WERI-Rb-1 (cell line): ENCODE measurements at regions not wholly inside any gene's neighbourhood (a gene's known extent, or its start where the extent isn't known, plus 50 kb on each side); places are given as distances from the start of the nearest gene placed in this dataset.

ENCODE experiments used
- DNase-seq: peaks from one replicate; pipeline ENCODE4 v3.0.0-alpha.2; 2020
- H3K27ac ChIP-seq: fragments of 250-450 bp; sonication (Bioruptor Pico); 2 replicates; pipeline ENCODE4 v1.5.1; 2020; ENCODE audit warnings: mild to moderate bottlenecking, moderate library complexity
- H3K27me3 ChIP-seq: fragments of 250-450 bp; sonication (Bioruptor Pico); 2 replicates; pipeline ENCODE4 v1.5.1; 2021; ENCODE audit warnings: mild to moderate bottlenecking, low read depth, moderate library complexity; ENCODE audit not compliant: insufficient read depth, severe bottlenecking
- H3K36me3 ChIP-seq: fragments of 250-450 bp; sonication (Bioruptor Pico); 2 replicates; pipeline ENCODE4 v1.5.1; 2020; ENCODE audit warnings: mild to moderate bottlenecking, moderate library complexity
- H3K4me3 ChIP-seq: 2 replicates; pipeline ENCODE4 v1.5.1; 2011; ENCODE audit warnings: low read depth, mild to moderate bottlenecking, control low read depth, low read length
- H3K9me3 ChIP-seq: fragments of 250-450 bp; sonication (Bioruptor Pico); 2 replicates; pipeline ENCODE4 v1.5.1; 2021; ENCODE audit warnings: mild to moderate bottlenecking, moderate library complexity; ENCODE audit not compliant: severe bottlenecking
- TF ChIP-seq, protein P1 (sequence below): IDR thresholded peaks from 2 replicates; pipeline ENCODE4 v1.5.1; 2011; ENCODE audit warnings: low read depth, mild to moderate bottlenecking, control low read depth, inconsistent platforms, low read length

DNA sequence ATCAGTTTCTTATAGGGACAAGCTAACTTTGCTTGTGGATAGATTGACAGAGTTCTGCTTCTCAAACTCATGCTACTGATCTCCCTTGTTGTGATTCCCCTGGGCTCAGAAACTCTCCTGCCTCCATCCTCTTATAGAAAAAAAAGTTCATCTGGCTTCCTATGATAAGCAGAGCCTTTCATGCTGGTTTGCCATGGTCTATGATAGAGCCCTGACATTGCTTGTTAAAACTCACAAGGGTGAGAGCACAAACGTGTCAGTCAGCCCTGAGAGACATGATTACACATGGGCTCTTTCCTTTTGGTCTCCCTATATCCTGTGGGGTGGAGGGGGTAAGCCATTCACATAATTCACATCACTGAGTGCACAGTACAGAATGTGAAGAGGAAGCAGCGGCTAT lies 121.8 kb downstream of the TDRD15 start:
- TF ChIP-seq, protein P1, sequence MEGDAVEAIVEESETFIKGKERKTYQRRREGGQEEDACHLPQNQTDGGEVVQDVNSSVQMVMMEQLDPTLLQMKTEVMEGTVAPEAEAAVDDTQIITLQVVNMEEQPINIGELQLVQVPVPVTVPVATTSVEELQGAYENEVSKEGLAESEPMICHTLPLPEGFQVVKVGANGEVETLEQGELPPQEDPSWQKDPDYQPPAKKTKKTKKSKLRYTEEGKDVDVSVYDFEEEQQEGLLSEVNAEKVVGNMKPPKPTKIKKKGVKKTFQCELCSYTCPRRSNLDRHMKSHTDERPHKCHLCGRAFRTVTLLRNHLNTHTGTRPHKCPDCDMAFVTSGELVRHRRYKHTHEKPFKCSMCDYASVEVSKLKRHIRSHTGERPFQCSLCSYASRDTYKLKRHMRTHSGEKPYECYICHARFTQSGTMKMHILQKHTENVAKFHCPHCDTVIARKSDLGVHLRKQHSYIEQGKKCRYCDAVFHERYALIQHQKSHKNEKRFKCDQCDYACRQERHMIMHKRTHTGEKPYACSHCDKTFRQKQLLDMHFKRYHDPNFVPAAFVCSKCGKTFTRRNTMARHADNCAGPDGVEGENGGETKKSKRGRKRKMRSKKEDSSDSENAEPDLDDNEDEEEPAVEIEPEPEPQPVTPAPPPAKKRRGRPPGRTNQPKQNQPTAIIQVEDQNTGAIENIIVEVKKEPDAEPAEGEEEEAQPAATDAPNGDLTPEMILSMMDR = no peak
- DNase-seq = no peak
- Histone ChIP-seq H3K4me3 (no peak overlapping the region), H3K9me3 (peaks cover 5% of the 10 kb centered on the region), H3K27me3 (peaks cover 24% of the 10 kb centered on the region), H3K27ac (no peak overlapping the region), H3K36me3 (no peaks in the 10 kb centered on the region)

GRCh38 chr2:21249367-21249766 lies 125.6 kb downstream of the TDRD15 start:
- Histone ChIP-seq H3K36me3 (no peaks in the 10 kb centered on the region), H3K9me3 (no peaks in the 10 kb centered on the region), H3K27ac (no peak overlapping the region), H3K27me3 (peaks cover 49% of the 10 kb centered on the region), H3K4me3 (no peak overlapping the region)
- DNase-seq = no peak
- TF ChIP-seq, protein P1 = no peak

- TF ChIP-seq, protein P1 = no peak
- H3K27ac ChIP-seq = no peak overlapping the region
- H3K36me3 ChIP-seq = no peaks in the 10 kb centered on the region
- no peak overlapping the region for H3K4me3 ChIP-seq
- H3K27me3 ChIP-seq = peaks cover 51% of the 10 kb centered on the region
- no peak for DNase-seq
- H3K9me3 ChIP-seq = no peaks in the 10 kb centered on the region
Observed at GRCh38 chr2:21250673-21251072, 126.9 kb downstream of the TDRD15 start.

DNA sequence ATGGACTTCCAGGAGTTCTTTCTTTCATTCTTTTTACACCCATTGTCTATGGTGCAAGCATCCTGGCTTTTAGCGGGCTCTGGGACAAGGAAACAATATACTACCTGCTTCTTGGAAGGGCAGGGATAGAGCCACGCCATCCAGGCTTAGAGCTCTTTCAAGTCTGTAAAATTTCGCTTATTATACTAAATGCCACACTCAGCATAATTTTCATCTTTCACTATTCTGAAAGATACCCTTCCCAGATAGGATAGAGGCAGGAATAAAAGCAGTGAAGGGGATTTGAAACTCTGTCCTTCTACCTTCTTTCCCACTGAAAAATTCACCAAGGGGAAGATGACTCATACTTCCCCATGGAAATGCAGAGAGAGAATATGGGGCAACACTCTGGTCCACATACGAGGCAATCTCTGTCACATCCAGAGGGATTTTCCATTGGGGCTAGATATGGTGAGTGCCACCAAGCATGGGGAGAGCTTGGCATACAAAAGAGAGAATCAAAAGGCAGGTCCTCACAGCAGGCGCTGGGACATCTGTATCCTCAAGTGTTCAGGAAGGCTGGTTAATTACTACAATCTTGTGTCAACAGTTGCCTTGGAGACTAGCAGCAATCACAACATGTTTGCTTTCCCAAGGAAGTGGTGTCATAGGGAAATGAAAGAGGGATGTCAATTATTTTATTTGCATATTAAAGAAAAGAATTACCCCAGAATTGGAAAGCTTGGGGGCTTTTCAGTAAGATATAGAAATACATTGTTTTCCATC lies 127.6 kb downstream of the TDRD15 start:
- H3K27me3 ChIP-seq = peaks cover 54% of the 10 kb centered on the region
- no peak overlapping the region for H3K27ac ChIP-seq
- DNase-seq = no peak
- no peaks in the 10 kb centered on the region for H3K36me3 ChIP-seq
- TF ChIP-seq, protein P1 = no peak
- no peaks in the 10 kb centered on the region for H3K9me3 ChIP-seq
- H3K4me3 ChIP-seq = no peak overlapping the region

GRCh38 chr2:21253311-21254027 lies 129.7 kb downstream of the TDRD15 start:
- TF ChIP-seq, protein P1 = no peak
- no peak for DNase-seq
- H3K27me3 ChIP-seq = peaks cover 55% of the 10 kb centered on the region
- no peak overlapping the region for H3K4me3 ChIP-seq
- no peaks in the 10 kb centered on the region for H3K9me3 ChIP-seq
- H3K36me3 ChIP-seq = no peaks in the 10 kb centered on the region
- no peak overlapping the region for H3K27ac ChIP-seq
